ENCODE measurements at regions not wholly inside any gene's neighbourhood (a gene's known extent, or its start where the extent isn't known, plus 50 kb on each side); places are given as distances from the start of the nearest gene placed in this dataset.

DNA sequence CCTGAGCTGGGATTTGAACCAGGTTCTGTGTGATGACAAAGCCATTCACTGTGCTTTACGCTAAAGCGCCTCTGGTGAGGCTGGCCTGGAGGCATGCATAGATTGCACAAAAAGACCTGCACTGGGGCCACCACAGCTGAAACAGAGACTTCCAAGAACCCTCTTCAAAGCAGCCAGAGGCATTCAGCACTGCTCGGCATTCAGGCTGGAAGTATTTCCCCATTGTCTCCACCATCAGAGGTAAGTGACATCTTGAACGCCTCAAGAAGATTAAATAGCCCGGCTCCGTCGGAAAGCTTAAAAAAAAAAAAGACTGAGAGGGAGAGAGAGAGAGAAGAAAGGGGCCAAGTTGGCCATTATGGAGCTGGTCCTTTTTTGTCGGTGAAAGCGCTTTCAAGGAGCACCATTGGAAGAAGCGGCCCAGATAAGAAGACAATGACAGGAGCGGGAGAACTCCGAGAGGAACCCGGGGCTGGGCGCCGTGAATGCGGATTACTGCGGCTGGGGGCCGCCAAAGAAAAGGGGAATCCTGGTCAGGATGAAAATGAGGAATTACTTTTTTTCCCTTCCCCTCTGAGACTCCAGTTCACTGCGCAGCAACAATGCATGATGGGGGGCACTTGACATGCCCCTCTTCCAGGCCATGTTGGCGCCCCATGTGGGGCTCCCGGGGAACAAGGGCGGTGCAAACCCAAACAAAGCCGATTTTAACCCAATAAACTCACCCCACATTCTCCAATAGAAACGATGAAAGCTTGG, 228.3 kb downstream of the MYCN start:
- no peak for DNase-seq

DNA sequence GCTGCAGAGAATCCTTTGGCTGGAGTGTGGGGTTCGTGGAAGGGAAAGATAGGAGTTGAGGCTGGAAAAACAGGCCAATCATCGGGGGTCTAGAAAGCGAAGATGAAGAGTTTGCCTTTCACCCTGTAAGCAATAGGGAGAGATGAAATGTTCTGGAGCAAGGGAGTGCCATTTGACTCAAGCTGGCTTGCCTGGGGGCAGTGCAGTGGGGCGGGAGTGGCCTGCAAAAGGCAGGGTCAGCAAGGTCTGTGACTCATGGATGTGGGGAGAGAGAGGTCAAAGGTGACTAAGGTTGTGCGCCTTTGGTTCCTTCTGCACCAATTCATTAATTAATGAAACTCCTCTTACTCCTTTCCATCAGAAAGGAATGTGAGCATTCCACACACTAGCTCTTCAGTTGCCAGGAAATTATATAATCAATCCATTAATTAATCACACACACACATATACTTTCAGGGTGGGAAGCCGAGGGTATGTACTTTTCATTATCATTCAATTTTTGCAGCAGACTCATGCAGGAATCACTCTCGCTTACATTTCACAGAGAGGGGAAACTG, 227.6 kb downstream of the MYCN start:
- no peak for DNase-seq

DNA sequence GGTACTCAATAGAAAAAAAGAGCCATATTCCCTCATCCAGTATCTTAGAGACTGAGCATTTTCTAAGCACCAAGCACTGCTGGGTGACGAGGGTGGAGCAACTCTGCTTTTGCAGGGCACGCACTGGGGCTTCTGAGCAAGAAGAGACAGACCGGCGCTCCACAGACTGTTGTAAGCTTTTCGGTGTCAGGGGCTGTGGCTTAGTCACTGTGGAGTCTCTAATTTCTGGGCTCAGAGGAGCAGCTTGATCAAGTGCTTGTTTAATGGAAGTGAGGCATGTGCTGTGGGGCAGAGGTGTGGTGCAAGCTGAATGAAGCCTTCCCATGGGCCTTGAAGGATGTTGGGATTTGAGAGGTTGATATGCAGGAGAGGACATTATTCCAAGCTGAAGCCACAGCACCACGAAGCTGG, 227.1 kb downstream of the MYCN start:
- DNase-seq = no peak

- no peak for DNase-seq
These were observed 226.1 kb downstream of the MYCN start for GRCh38 chr2:16166327-16166981.

DNA sequence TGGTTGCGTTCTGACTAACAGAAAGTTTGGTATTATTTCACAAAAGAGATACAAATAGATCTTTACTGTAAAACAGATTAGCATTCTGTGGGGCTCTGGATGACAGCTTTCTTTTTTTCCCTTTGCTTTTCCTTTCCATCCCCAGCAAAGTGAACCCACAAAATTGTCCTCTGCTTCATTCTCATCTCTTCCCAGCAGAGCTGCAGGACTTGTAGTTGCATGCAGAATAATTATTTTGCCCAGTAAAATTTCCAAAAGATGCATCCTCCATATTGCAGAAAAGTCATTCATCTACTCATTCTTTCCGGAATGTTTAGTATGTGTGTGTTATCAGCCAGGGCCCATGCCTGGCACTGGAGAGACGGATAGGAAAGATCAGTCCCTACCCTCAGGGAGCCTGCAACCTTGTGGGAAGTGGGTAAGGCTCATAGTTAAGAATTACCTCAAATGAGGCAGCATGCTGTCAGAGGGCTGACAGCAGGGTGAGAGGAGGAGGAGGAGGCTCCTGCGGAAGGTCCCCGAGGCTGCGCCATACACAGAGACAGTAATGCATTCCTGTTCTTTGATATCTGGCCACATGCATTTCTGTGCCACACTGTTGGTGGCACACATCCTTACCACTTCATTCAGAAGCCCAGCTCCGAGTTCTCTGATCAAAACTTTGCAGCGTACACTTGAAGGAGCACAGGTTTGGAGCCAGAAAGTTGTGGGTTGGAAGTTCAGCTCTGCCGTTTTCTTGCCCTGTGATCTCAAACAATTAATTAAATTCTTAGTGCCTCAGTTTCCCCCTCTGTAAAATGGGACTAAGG, 225.4 kb downstream of the MYCN start:
- no peak for DNase-seq

DNA sequence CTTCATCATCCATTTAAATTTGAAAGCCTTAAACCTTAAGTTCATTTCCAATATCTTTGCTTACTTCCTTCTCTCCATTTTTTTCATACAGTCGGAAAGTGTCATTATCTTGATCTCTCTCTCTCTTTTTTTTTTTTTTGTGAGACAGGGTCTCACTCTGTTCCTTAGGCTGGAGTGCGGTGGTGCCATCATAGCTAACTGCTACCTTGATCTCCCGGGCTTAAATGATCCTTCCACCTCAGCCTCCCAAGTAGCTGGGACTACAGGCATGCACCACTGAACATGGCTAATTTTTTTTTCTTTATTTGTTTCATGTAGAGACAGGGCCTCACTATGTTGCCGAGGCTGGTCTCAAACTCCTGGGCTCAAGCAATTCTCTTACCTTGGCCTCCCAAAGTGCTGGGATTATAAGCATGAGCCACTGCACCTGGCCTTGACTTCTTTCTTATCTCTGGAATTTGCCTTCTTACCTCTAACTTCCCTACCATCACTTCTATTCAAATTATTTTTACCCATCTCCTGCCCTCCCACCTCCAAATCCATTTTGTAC, 222.2 kb downstream of the MYCN start:
- DNase-seq = no peak

DNA sequence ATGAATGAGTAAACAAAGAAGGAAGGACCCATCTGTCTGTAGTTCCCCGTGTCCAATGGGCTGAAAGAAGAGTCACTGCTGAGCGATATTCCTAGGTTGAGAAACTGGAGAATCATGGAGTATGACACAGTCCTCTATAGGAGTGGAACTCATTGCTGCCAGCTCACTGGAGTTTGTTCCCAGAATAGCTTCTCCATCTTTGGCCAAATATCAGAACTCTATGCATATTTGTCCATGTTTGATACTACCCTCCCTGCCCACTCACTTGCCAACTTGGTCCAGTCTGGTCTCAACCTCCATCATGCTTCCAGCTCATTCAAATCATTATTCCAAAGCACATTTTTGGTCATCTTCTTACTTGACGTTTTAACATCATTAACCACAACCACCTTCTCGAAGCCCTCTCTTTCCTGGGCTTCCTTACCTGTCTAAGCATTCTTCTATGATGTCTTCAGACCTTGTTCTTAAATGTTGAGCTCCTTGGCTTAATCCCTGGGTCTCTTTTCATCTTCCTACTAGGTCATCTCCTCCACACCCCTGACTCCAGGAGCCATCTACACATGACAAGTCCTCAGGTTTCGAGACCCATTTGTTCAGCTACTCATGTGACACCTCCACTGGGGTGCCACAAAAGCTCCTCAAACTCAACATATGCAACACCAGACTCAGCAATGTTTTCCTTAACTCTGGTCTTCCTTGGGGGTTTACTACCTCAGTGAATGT, 221.6 kb downstream of the MYCN start:
- no peak for DNase-seq

- DNase-seq = no peak
These were observed 220.8 kb downstream of the MYCN start for GRCh38 chr2:16161085-16161565.

GRCh38 chr2:16160281-16161084, 220.1 kb downstream of the MYCN start:
- DNase-seq = no peak

- DNase-seq = no peak
These were observed 216.1 kb downstream of the MYCN start for GRCh38 chr2:16156411-16156810.

DNA sequence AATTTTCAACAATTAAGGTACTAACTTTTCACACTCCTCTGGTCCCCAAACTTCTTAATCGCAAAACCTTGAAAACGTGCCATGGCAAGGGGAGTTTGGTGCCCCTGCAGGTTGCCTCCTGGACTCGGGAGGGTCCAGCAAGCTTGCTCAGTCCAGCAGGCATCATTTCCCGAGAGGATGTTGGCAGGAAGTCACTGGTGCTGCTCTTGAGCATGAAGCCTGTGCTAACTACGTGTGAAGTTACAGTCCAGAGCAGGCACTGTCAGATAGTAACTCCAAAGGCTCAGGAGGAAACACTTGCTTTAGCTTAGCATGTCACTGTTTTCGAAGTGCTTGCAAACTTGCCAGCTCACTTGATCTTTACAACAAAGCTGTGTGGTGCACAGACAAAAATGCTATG, 215.4 kb downstream of the MYCN start:
- DNase-seq = peak; percentile 15

- DNase-seq = no peak
These were observed 215.0 kb downstream of the MYCN start for GRCh38 chr2:16155366-16155765.

- no peak for DNase-seq
These were observed 214.3 kb downstream of the MYCN start for GRCh38 chr2:16154501-16155280.

GRCh38 chr2:16154061-16154460, 213.7 kb downstream of the MYCN start:
- no peak for DNase-seq

- no peak for DNase-seq
These were observed 213.3 kb downstream of the MYCN start for GRCh38 chr2:16153754-16154035.

DNA sequence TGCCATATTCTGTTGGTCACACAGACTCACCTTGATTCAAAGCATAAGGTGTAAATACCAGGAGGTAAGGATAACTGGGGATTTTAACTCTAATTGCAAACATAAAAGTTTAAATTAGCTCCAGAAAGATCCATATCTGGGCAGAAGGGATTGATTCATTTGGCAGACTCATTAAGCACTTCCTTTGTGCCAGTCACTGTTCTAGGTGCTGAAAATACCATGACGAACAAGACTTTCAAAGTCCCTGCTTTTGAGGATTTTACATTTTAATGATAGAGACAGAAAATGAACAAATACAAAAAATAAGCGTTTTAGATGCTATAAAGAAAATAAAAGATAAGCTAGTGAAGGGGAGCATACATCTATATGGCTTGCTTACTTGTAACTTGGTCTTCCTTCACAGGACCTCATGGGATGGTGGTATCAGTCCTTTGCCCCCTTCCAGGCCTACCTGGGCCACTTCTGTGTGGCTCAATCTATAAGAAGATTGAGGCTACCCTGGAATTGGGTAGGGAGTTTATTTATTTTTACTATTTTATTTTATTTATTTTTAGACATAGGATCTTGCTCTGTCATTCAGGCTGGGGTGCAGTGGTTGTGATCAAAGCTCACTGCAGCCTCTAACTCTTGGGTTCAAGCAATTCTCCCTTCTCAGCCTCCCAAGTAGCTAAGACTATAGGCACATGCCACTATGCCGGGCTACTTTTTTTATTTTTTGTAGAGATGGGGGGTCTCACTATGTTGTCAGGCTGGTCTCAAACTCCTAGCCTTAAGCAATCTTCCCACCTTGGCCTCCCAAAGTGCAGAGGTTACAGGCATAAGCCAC, 212.8 kb downstream of the MYCN start:
- DNase-seq = no peak

DNA sequence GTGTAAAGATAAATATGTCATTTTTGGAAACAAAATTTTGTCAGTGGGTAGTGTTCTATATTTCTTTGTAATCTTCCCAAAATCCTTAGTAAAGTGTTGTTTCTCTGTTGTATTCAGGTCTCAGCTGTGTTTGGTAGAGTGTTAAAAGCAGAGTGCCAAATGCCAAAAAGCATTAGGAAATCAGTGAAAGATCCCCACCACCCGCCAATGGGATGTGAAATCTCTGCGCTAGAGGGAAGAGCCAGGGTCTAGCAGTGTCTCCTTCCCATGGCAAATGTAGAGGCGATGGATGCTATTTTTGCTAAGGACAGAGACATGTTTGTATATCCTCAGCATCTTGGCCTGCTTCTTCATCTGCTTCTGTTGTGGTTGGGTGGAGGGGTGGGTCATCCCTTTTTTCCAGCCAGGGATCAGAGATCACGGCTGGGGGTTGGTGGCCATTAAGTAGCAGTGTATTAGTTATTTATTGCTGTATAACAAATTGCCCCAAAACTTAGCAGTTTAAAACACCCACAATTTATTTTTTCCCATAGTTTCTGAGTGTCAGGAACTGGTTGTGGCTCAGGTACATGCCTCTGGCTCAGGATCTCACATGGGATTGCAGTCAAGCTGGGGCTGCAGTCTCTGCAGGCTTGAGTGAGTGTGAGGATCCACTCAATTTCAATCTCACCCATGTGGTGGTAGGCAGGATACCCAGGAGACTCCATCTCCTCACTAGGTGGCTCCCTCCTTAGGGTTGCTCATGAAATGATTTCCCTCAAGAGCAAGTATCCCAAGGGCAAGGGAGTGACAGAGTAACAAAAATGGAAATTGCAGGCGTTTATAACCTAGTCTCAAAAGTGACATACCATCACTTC, 211.9 kb downstream of the MYCN start:
- DNase-seq = no peak

DNA sequence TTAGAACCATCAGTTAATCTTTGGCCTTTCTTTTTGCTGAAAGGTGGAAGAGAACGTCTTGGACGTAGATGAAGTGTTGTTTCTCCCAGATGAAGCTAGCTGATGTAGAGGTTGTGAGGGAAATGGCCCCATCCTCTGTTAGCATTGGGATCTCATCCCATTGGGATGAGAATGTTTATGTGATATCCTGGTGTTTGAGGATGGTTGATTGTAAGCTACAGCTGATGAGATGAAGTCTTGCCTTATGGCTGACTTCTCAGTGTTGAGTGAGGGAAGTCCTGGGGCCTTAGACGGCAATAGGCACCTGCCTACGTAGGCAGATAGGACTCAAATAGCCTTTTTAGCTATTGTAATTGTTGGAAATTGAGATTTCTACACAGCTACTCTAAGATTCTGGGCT, 211.3 kb downstream of the MYCN start:
- DNase-seq = no peak

- DNase-seq = no peak
These were observed 210.9 kb downstream of the MYCN start for GRCh38 chr2:16151281-16151570.

Data from right kidney (tissue), 1 donor.